Large intestine (tissue), 3 donors: ENCODE measurements at regions not wholly inside any gene's neighbourhood (a gene's known extent, or its start where the extent isn't known, plus 50 kb on each side); places are given as distances from the start of the nearest gene placed in this dataset.

ENCODE experiments used
- DNase-seq, 2 donors: peaks; one replicate each; pipeline versions ENCODE4 v3.0.0 to v3.0.0-alpha.2; 2013
- H3K27ac ChIP-seq: one replicate; pipeline ENCODE4 v1.5.1; 2013; ENCODE audit warnings: low read length
- H3K27me3 ChIP-seq: 2 replicates; pipeline ENCODE4 v1.6.1; 2013; ENCODE audit warnings: low read length; ENCODE audit not compliant: control insufficient read depth, insufficient read depth
- H3K36me3 ChIP-seq: 2 replicates; pipeline ENCODE4 v1.6.1; 2013; ENCODE audit warnings: low read length; ENCODE audit not compliant: control insufficient read depth, insufficient read depth
- H3K4me1 ChIP-seq: one replicate; pipeline ENCODE4 v1.6.1; 2013; ENCODE audit warnings: low read length; ENCODE audit not compliant: control insufficient read depth, insufficient read depth
- H3K4me3 ChIP-seq: one replicate; pipeline ENCODE4 v1.5.1; 2013; ENCODE audit warnings: low read length
- H3K9me3 ChIP-seq: one replicate; pipeline ENCODE4 v1.6.1; 2013; ENCODE audit warnings: mild to moderate bottlenecking, low read depth, low read length, moderate library complexity; ENCODE audit not compliant: control insufficient read depth
- WGBS: methylation state at CpG from one replicate; pipeline ENCODE4 v1.1.5; 2013; ENCODE audit warnings: low lambda C conversion rate; ENCODE audit not compliant: insufficient coverage; 5-methylcytosine and 5-hydroxymethylcytosine counted together

DNA sequence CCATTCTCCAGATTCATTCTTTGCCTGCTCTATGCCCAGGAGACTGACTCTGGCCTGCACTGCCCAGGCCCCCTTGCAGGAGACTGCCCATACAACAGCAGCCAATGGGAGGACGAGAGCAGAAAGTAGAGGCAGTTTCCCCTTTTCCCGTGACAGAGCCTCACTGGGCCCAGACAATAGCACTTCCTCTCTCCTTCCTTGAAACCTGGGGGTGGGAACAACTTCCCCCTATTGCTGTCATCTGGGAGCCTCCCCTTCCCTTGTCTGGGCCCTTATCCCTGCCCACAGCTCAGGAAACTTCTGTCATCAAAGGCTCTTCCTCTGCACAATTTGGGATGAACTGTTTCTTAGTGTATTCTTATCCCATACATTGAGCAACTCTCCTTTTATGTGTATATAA, 60.8 kb upstream of the KCNJ15 start:
- no peaks in the 10 kb centered on the region for H3K9me3 ChIP-seq
- DNase-seq, result no peak
- WGBS, result no CpG with 5 or more reads among the region's 2 CpGs
- H3K4me1 ChIP-seq, result no peaks in the 10 kb centered on the region
- H3K36me3 ChIP-seq, result no peaks in the 10 kb centered on the region
- no peak overlapping the region for H3K27ac ChIP-seq
- H3K4me3 ChIP-seq, result no peak overlapping the region
- no peaks in the 10 kb centered on the region for H3K27me3 ChIP-seq

DNA sequence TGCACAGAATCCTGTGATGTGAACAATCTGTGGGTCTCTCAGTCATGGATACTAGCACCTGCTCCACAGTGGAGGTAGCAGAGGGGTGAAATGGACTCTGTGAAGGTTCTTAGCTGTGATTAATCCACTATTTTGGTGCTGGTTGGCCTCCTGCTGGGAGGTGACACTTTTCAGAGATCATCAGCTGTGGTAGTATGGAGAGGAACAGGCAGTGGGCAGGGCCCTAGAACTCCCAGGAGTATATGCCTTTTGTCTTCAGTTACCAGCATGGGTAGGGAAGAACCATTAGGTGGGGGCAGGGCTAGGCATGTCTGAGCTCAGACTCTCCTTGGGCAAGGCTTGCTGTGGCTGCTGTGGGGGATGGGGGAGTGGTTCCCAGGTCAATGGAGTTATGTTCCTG, 54.0 kb upstream of the KCNJ15 start:
- H3K27ac ChIP-seq, result no peak overlapping the region
- no peak for DNase-seq
- H3K36me3 ChIP-seq, result no peaks in the 10 kb centered on the region
- H3K4me1 ChIP-seq, result no peaks in the 10 kb centered on the region
- no peaks in the 10 kb centered on the region for H3K27me3 ChIP-seq
- no peaks in the 10 kb centered on the region for H3K9me3 ChIP-seq
- no peak overlapping the region for H3K4me3 ChIP-seq

DNA sequence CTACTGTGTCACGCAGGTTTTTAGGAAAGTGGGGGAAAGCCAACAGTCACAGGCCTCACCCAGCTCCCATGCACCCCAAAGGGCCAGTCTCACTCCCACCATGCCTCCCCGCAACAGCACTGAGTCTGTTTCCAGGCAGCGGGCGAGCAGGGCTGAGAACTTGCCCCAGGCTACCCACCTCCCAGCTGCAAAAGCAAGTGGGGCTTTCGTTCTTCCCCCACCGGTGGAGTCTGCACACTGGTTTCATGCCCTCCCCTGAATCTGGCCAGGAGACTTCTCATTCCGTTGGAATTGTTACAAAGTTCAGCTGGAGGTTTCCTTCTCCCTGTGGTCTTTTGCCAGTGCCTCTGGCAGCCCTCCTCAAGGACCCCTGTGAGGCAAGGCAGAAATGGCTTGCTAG, 53.6 kb upstream of the KCNJ15 start:
- no peaks in the 10 kb centered on the region for H3K36me3 ChIP-seq
- no peak overlapping the region for H3K4me3 ChIP-seq
- H3K27ac ChIP-seq, result no peak overlapping the region
- H3K27me3 ChIP-seq, result no peaks in the 10 kb centered on the region
- no peaks in the 10 kb centered on the region for H3K9me3 ChIP-seq
- H3K4me1 ChIP-seq, result no peaks in the 10 kb centered on the region
- no peak for DNase-seq
- no CpG with 5 or more reads among the region's 7 CpGs for WGBS

DNA sequence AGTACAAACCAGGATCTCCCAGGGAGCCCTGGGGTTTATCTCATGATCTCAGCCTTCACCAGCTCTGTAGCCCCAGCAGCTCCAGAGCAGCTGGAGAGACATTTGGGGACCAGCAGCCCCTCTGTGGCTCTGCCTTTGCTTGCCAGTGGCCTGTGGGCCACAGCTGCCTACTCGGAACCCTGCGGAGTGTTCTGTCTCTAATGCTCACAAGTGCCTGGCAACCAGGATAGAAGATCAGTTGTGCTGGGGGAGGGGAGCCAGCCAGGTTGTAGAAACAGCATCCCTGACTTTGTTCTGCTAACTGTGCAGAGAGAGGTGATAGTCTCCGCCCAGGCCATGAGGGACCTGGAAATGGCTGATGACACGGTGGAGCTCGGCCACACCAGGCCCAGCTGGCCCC, 50.9 kb upstream of the KCNJ15 start:
- peaks cover 2% of the 10 kb centered on the region for H3K27me3 ChIP-seq
- DNase-seq, result no peak
- H3K4me3 ChIP-seq, result no peak overlapping the region
- no CpG with 5 or more reads among the region's 5 CpGs for WGBS
- no peaks in the 10 kb centered on the region for H3K36me3 ChIP-seq
- no peaks in the 10 kb centered on the region for H3K4me1 ChIP-seq
- H3K27ac ChIP-seq, result no peak overlapping the region
- H3K9me3 ChIP-seq, result no peaks in the 10 kb centered on the region

DNA sequence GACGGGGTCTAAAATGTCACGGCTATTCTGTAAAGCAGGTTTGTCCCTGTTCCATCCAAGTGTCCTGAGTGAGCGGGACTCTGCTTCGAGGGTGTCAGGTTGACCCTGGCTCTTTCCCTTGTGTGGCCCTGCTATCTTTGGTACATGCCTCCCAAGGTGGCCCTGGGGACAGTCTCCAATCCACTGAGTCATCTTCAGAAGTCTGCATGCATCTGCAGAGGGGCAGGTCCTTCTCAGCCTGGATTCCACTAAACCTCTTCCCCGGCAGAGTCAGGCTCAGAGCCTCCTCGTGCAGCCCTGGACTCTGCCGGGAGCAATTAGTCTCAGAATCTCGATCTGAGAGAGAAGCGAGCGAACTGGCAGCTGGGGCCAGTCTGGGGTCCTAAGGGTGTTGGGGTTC, 50.1 kb upstream of the KCNJ15 start:
- 100% methylated on average over 1 of the region's 10 CpGs for WGBS
- H3K9me3 ChIP-seq, result no peaks in the 10 kb centered on the region

More for the DNA sequence above, 50.1 kb upstream of the KCNJ15 start:
- H3K36me3 ChIP-seq, result no peaks in the 10 kb centered on the region
- peaks cover 2% of the 10 kb centered on the region for H3K27me3 ChIP-seq
- no peaks in the 10 kb centered on the region for H3K4me1 ChIP-seq
- H3K27ac ChIP-seq, result no peak overlapping the region
- no peak overlapping the region for H3K4me3 ChIP-seq
- no peak for DNase-seq
